ENCODE measurements at regions not wholly inside any gene's neighbourhood (a gene's known extent, or its start where the extent isn't known, plus 50 kb on each side); places are given as distances from the start of the nearest gene placed in this dataset.
"Not testable (repeated sequence)": the region's sequence is repeated elsewhere in the genome, so short reads cannot be mapped to it uniquely, and the experiment has no call there.

DNA sequence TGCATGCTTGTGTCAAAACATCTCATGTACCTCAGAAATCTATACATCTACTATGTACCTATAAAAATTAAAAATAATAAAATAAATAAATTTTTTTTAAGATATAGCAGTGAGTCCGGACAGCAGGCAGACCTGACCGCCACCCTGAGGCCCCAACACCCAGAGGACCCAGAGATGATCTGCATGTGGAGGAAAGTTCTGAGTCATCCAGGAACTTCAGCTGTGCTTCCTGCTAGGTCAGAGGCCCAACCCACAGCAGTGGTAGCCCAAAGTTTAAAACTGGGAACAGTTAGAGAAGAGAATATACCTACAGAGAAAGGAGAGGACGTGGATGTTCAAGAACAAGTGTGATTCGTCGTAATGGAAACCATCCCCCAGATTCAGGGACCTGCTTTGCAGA is 683.7 kb upstream of the NRP1 start:
- in situ Hi-C loops (cut with MboI; ENCODE audit: low pct_unique_long_range_greater_than_20kb, low sequenced_read_pairs), result no loop called here
- DNase-seq, result no peak

DNA sequence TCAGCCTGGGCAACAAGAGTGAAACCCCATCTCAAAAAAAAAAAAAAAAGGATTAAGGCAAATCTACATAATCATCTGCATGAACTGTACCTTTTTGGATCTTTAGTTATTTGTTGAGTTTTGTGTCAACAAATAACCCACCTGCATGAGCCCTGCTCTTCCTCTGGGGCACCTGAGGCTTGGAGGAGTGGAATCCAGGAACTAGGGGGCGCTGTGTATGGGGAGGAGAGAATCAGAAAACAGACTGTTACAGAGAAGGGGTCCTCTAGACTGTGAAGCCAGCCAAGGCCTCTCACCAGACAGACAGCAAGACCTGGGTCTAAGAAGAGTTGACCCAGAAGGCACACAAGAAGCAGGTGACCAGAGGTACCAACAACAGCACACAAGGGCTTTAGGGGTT is 682.8 kb upstream of the NRP1 start:
- in situ Hi-C loops (cut with MboI; ENCODE audit: low pct_unique_long_range_greater_than_20kb, low sequenced_read_pairs), result no loop called here
- DNase-seq, result no peak

DNA sequence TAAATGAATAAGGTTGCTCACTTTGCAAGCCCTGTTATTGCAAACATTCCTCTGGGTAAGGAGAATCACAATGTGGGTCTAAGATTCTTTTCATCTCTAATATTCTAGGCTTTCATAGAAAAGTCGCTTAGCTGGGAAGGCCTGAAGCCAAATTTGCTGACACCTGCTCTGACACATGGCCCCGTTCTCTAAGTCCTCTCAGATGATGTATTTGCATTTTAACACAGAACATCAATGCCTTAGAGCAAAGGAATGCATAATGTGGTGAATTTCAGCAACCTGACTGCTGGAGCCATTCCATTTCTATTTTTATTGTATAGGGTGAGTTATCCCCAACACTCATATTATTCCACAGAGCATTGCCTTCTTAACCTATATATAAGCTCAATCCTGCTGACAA is 682.1 kb upstream of the NRP1 start:
- in situ Hi-C loops (cut with MboI; ENCODE audit: low pct_unique_long_range_greater_than_20kb, low sequenced_read_pairs), result no loop called here
- DNase-seq, result no peak

GRCh38 chr10:34015700-34016099 is 681.2 kb upstream of the NRP1 start:
- in situ Hi-C loops (cut with MboI; ENCODE audit: low pct_unique_long_range_greater_than_20kb, low sequenced_read_pairs), result no loop called here
- DNase-seq, result no peak

DNA sequence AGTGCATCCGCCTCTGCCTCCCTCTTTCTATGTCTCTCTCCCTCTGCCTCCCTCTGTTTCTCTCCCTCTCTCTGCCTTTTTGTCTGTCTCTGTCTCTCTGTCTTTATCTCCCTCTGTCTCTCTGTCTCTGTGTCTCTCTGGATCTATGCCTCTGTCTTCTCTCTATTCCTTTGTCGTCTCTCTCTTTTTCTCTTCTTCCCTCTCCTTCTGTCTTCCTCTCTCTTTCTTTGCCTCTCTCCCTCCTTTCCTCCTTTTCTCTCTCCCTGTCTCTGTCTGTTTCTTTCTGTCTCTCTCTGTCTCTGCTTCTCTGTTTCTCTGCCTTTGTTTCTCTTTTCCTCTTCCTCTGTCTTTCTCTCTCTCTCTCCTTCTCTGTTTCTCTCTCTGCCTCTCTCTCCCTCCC is 678.8 kb upstream of the NRP1 start:
- in situ Hi-C loops (cut with MboI; ENCODE audit: low pct_unique_long_range_greater_than_20kb, low sequenced_read_pairs), result no loop called here
- no peak for DNase-seq

DNA sequence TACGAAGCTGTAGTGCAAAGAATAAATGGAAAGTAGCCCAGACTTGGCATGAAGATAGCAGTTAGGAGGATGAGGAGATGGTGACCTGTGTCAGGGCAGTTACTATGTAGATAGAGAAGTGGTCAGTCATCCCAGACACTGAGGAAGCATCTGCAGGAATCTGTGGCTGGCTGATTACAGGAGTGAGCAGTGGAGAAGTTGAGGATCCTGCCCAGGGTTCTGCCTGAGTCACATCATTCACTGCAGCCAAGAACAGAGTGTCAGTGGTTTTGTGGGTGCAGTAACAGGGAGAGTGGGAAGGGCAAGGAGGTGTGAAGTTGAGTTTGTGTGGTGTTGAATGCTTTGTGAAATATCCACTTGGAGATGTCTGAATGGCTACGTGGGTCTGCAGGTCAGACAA is 676.4 kb upstream of the NRP1 start:
- in situ Hi-C loops (cut with MboI; ENCODE audit: low pct_unique_long_range_greater_than_20kb, low sequenced_read_pairs), result no loop called here
- peak; percentile 89 for DNase-seq

GRCh38 chr10:34010228-34010627 is 675.8 kb upstream of the NRP1 start:
- in situ Hi-C loops (cut with MboI; ENCODE audit: low pct_unique_long_range_greater_than_20kb, low sequenced_read_pairs); DNase-seq: not testable (repeated sequence)

GRCh38 chr10:34008656-34009055 is 674.2 kb upstream of the NRP1 start:
- no peak for DNase-seq
- in situ Hi-C loops (cut with MboI; ENCODE audit: low pct_unique_long_range_greater_than_20kb, low sequenced_read_pairs), result no loop called here

DNA sequence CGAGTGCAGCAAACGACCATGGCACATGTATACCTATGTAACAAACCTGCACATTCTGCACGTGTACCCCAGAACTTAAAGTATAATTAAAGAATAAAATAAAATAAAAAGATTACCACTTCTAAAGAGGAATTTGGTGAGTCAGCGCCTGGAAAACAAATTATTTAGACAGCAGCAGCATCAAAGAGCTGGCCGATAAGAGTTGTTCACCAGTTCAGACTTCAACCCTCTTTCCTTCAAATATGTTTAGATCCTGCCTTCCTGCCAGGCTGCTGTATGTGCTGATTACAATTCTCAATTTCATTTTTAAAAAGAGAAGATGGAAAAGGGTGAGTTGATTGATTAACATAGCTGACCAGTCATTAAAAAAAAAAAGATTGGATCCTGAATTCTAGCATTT is 672.0 kb upstream of the NRP1 start:
- DNase-seq, result no peak
- in situ Hi-C loops (cut with MboI; ENCODE audit: low pct_unique_long_range_greater_than_20kb, low sequenced_read_pairs), result no loop called here

DNA sequence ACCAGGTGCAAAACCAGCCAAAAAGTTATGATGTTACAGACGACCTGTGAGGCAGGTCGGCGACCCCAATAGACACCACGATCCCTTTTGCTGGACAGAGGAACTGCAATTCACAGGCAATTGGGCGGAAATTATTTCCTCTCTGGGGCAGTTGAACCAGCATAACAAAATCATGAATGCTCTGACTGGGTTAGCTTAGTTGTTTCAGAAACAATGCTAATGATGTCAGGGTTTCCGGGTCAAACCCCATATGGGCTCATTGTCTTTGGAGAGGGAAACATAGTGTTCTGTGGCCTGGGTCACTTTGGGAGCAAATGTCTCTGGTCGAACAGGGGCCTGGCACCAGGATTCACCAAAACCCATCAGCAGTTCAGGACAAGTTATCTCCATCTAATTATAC is 669.1 kb upstream of the NRP1 start:
- in situ Hi-C loops (cut with MboI; ENCODE audit: low pct_unique_long_range_greater_than_20kb, low sequenced_read_pairs), result no loop called here
- DNase-seq, result no peak

DNA sequence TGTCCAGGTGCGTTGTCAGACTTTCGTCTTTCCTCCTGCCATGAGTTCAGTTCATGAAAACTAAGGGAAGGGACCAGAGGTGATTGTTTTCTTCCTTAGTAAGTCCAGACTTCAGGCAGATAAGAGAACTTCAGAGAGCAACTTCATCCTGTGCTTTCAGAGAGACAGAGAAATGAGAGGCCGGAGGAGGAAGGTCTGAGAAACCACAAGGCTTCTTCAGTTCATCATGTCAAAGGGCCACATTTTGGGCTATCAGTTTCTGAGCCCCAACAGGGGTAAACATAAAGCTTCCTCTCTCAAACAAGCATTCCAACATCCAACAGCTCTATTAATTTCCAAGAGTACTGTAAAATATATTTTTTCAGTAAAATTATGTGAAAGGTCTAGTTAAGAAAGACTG is 668.4 kb upstream of the NRP1 start:
- in situ Hi-C loops (cut with MboI; ENCODE audit: low pct_unique_long_range_greater_than_20kb, low sequenced_read_pairs), result no loop called here
- DNase-seq, result no peak

- in situ Hi-C loops (cut with MboI; ENCODE audit: low pct_unique_long_range_greater_than_20kb, low sequenced_read_pairs), result no loop called here
- DNase-seq, result no peak
Observed at GRCh38 chr10:34001831-34002230, 667.4 kb upstream of the NRP1 start.

DNA sequence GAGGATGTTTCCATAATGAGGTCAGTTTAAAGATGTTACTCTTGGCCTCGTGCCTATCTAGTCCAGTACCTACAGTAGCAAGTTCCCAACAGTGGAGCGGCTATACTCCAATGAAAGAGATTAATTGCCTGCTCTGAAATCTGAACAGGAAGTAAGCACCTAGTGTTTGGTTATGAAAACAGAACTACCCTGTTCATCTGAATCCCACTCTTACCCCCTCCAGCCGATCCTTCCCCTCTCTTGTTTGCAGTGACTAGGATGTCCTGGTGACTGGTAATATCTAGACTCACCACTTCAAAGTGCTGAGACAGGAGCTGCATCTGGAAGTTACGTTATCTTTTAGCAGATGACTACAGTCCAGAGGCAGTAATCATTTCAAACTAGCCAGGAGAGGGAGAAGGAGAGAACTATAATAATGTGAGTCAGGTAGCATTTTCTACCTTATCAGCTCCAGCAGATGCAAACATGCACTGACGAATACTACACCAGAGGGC is 666.7 kb upstream of the NRP1 start:
- DNase-seq, result no peak
- in situ Hi-C loops (cut with MboI; ENCODE audit: low pct_unique_long_range_greater_than_20kb, low sequenced_read_pairs), result no loop called here

DNA sequence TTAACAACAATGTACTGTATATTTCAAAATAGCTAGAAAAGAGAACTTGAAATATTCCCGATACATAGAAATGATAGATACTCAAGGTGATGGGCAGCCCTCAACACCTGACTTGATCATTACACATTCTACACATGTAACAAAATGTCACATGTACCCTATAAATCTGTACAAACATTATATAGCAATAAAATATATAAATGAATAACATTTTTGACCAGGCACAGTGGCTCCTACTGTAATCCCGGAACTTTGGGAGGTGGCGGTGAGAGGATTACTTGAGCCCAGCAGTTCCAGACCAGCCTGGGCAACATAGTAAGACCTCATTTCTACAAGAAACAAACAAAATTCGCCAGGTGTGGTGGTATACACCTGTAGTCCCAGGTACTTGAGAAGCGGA is 659.5 kb upstream of the NRP1 start:
- DNase-seq, result no peak
- in situ Hi-C loops (cut with MboI; ENCODE audit: low pct_unique_long_range_greater_than_20kb, low sequenced_read_pairs), result no loop called here

DNA sequence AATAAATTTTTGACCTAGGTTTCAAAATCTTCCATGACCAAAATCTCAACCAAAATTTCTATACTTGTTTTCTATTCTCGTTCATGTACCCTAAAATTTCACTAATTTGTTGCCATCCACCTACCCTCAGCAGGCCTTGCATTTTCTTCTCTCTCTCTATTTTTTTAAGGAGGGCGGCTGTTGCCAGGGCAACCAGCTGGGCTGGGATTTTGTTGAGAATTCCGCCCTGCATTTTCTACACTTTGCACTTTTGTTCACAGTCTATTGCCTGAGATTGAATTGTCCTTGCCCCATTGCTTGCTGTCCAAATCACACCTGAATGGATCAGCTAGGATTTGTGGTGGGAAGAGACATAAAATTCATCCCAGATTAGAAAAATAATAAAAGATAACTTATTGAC is 657.5 kb upstream of the NRP1 start:
- in situ Hi-C loops (cut with MboI; ENCODE audit: low pct_unique_long_range_greater_than_20kb, low sequenced_read_pairs), result no loop called here
- DNase-seq, result no peak

DNA sequence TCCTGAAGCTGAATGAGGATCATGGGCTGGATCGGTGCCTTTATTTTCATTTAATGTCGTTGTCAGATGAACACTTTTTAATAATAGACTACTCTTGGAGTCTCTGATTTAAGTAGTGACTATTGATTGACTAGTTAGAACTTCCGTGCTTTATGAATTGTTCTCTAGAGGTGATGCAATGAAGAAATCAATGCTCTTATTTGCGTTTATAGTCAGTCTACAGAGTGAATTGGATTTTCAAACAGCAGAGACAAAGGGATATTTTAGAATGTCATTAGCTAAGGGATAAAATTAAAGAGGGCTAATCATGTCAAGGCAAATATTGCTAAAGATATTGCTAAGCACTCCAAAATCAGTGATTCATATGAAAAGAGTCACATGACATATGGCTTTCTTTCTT is 652.0 kb upstream of the NRP1 start:
- no peak for DNase-seq
- in situ Hi-C loops (cut with MboI; ENCODE audit: low pct_unique_long_range_greater_than_20kb, low sequenced_read_pairs), result no loop called here

DNA sequence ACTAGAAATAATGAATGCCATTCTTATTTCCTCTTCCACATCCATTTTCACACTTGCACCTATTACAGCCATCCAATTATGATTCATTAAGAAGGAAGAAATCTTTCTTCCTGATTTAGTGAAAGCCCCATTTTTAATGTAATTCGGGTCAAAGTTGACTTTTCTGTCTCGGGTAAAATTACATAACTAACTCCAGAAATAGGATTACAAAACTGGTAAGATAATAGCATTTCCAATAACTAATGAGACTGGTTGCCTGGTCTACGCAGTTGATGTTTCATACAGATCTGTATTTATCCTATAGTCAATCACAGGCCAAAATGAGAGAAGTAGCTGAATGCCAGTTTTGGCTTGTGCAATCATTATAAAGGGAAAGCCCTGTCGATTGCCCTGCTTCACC is 651.5 kb upstream of the NRP1 start:
- in situ Hi-C loops (cut with MboI; ENCODE audit: low pct_unique_long_range_greater_than_20kb, low sequenced_read_pairs), result no loop called here
- no peak for DNase-seq

DNA sequence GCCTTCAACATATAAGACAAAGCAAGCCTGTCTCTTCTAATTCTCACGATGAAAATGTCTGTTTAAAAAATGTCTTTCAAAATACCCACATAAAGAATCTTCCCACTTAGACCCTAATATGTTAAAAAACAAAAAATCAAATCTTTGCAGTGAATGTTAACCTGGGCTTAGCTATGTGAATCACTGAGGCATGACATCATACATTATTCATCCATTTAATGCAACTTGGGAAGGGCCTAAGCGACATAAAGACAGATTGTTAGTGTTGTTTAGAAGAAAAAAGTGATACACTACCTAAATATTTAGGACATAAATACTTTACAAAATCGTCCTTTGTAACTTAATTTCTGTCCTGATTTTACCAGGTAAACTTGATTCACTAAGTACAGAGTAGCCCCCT is 648.5 kb upstream of the NRP1 start:
- in situ Hi-C loops (cut with MboI; ENCODE audit: low pct_unique_long_range_greater_than_20kb, low sequenced_read_pairs), result no loop called here

GRCh38 chr10:33981301-33981700 is 646.8 kb upstream of the NRP1 start:
- no peak for DNase-seq
- in situ Hi-C loops (cut with MboI; ENCODE audit: low pct_unique_long_range_greater_than_20kb, low sequenced_read_pairs), result no loop called here

More for the DNA sequence above, 648.5 kb upstream of the NRP1 start:
- DNase-seq, result no peak

DNA sequence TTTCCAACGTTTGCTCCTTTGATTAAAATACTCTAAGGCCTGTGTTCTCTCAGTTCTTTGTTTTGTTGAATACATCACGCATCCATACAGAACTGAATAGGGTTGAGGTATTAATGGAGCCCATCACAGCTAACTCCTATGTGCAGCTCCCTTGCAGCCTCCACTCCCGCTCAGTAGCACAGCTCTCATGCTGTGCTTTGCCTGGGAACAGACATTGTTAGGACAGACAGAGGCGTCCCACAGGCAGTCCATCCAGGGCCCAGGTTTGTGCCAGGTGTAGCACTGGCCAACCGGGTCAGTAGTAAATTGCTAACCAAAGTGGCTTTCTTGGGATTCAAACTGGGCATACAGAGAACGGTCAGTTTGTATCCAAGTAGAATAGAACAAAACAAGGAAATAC is 644.7 kb upstream of the NRP1 start:
- in situ Hi-C loops (cut with MboI; ENCODE audit: low pct_unique_long_range_greater_than_20kb, low sequenced_read_pairs), result no loop called here
- DNase-seq, result no peak

- in situ Hi-C loops (cut with MboI; ENCODE audit: low pct_unique_long_range_greater_than_20kb, low sequenced_read_pairs), result no loop called here
Observed at GRCh38 chr10:33975481-33975880, 641.0 kb upstream of the NRP1 start.

GRCh38 chr10:33974976-33975478 is 640.6 kb upstream of the NRP1 start:
- in situ Hi-C loops (cut with MboI; ENCODE audit: low pct_unique_long_range_greater_than_20kb, low sequenced_read_pairs), result no loop called here
- no peak for DNase-seq

More at GRCh38 chr10:33975481-33975880, 641.0 kb upstream of the NRP1 start:
- DNase-seq, result no peak
